HFFc6 (cell line): ENCODE measurements at regions not wholly inside any gene's neighbourhood (a gene's known extent, or its start where the extent isn't known, plus 50 kb on each side); places are given as distances from the start of the nearest gene placed in this dataset.
A peak's percentile ranks its signal among the peaks of the same experiment; 100 is the strongest.

Source experiments
- DNase-seq: peaks from one replicate; pipeline ENCODE4 v3.0.0-alpha.2; 2018
- H3K27ac Mint-ChIP-seq: 2 replicates; pipeline ENCODE4 v1.8.0; 2020; ENCODE audit warnings: mild to moderate bottlenecking, mixed read lengths
- H3K27me3 Mint-ChIP-seq: 2 replicates; pipeline ENCODE4 v1.8.0; 2021; ENCODE audit warnings: mild to moderate bottlenecking, moderate library complexity, mixed read lengths; ENCODE audit not compliant: insufficient read depth
- H3K36me3 Mint-ChIP-seq: 2 replicates; pipeline ENCODE4 v1.8.0; 2021; ENCODE audit warnings: low read depth, mixed read lengths
- H3K4me1 Mint-ChIP-seq: 2 replicates; pipeline ENCODE4 v1.8.0; 2020; ENCODE audit warnings: low read depth, mixed read lengths
- H3K4me3 Mint-ChIP-seq: 2 replicates; pipeline ENCODE4 v1.8.0; 2020; ENCODE audit warnings: mild to moderate bottlenecking, moderate library complexity, mixed read lengths
- H3K9me3 Mint-ChIP-seq: 2 replicates; pipeline ENCODE4 v1.8.0; 2020; ENCODE audit warnings: mild to moderate bottlenecking, mixed read lengths
- CTCF ChIP-seq: fragments of 200-600 bp; sonication (generic); IDR thresholded peaks from 2 replicates; pipeline ENCODE4 v1.5.0; 2021; ENCODE audit warnings: antibody characterized with exemption, mild to moderate bottlenecking

- H3K9me3 Mint-ChIP-seq, result no peaks in the 10 kb centered on the region; the same call in 1 of the 2 replicates
- TF ChIP-seq CTCF, result no peak
- H3K4me1 Mint-ChIP-seq, result peaks cover 16% of the 10 kb centered on the region
- no peak overlapping the region for H3K27ac Mint-ChIP-seq
- no peak overlapping the region for H3K4me3 Mint-ChIP-seq
- no peaks in the 10 kb centered on the region for H3K36me3 Mint-ChIP-seq
- DNase-seq, result no peak
- peaks cover 6% of the 10 kb centered on the region; the same call in 1 of the 2 replicates for H3K27me3 Mint-ChIP-seq
Measured at GRCh38 chr15:80321853-80322252, 69.8 kb upstream of the CTXND1 start.

DNA sequence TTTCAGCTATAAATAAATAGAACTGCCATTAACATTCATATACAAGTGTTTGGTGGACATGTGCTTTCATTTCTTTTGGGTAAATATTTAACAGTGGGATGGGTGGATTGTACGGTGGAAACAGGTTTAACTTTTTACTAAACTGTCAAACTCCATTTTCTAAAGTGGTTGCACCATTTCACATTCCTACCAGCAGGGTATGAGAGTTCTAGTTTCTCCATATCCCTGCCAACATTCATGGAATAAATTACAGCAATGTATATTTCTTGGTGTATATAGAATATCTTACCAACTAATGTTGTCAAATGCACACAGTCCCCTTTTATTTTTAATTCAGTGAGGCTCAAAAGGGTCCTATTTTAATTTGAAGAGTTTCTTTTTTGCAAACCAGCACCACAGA, 71.3 kb upstream of the CTXND1 start:
- Mint-ChIP-seq H3K9me3 (no peaks in the 10 kb centered on the region; the same call in 1 of the 2 replicates), H3K36me3 (no peaks in the 10 kb centered on the region), H3K27me3 (peaks cover 10% of the 10 kb centered on the region; the same call in 1 of the 2 replicates), H3K4me3 (no peak overlapping the region), H3K27ac (no peak overlapping the region), H3K4me1 (0 out of 2 replicates have a peak, but pooled peaks cover 2% of the 10 kb centered on the region)
- peak; percentile 73 for TF ChIP-seq CTCF
- no peak for DNase-seq

DNA sequence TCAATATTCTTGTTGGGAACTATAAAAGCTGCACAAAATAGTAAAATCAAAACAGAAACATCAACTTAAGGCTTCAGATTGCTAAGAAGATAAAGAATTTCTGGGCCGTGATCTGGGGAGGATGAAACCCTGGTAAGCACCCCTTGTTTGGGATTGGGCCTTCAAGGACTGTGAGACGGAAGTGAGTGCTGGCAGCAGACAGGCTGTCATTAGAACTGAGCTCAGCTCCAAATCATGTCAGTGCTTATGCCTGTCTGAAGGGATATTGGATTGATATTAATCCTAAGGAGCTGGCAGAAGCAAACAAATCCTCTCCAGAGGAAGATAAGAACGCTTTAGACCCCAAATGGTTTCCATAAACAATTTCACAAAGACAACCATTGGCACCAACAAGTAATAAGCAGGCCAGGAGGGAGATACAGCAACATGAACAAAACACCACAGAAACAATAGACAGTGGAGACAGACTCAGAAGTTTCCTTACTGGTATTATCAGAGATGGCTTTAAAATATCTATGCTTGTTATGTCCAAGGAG, 72.6 kb upstream of the CTXND1 start:
- Mint-ChIP-seq H3K4me3 (no peak overlapping the region), H3K4me1 (no peaks in the 10 kb centered on the region), H3K36me3 (no peaks in the 10 kb centered on the region), H3K27ac (no peak overlapping the region), H3K9me3 (no peaks in the 10 kb centered on the region; the same call in 1 of the 2 replicates), H3K27me3 (peaks cover 10% of the 10 kb centered on the region; the same call in 1 of the 2 replicates)
- no peak for DNase-seq
- TF ChIP-seq CTCF, result no peak

DNA sequence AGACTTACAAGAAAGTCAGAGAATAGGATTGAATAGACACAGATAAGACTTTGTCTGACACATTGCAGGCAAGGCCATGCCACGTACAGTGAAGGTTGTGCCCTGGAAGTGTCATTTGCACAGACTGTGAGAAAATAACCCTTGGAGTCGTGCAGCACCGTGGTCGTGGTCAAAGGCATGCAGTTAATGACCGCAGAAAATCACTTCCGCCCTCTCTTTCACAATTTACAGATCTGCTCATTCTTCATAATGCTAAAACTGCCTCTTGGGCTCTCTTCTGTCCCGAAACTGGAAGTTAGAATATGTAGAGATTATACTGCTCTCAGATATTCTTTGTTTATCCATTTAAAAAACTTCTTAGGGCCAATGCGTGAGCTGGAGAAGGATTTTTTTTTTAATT, 73.2 kb upstream of the CTXND1 start:
- peaks cover 10% of the 10 kb centered on the region; the same call in 1 of the 2 replicates for H3K27me3 Mint-ChIP-seq
- no peak for DNase-seq
- no peaks in the 10 kb centered on the region for H3K36me3 Mint-ChIP-seq
- no peak overlapping the region for H3K4me3 Mint-ChIP-seq
- no peaks in the 10 kb centered on the region; the same call in 1 of the 2 replicates for H3K9me3 Mint-ChIP-seq
- H3K27ac Mint-ChIP-seq, result no peak overlapping the region
- TF ChIP-seq CTCF, result no peak
- no peaks in the 10 kb centered on the region for H3K4me1 Mint-ChIP-seq

DNA sequence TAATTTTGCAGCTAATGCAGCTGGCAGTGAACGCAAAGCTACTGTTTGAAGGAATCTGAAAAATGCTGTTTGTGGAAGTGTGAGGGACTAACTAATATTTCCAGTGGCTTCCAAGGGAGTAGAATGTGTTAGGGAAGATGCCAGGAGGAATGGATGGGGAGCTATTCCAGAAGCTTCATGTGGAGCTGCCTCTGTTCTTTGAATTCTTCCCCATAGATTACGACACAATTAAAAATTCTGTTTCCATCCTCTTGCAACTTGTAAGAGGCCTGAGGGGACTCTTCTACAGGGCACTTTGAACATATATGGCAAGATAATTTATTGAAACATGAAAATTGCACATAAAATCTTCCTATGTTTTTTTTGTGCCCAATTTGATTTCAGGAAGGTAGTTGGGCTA, 74.3 kb upstream of the CTXND1 start:
- no peak for DNase-seq
- Mint-ChIP-seq H3K4me1 (no peaks in the 10 kb centered on the region), H3K36me3 (no peaks in the 10 kb centered on the region), H3K27me3 (peaks cover 6% of the 10 kb centered on the region; the same call in 1 of the 2 replicates), H3K4me3 (no peak overlapping the region), H3K27ac (no peak overlapping the region), H3K9me3 (no peaks in the 10 kb centered on the region; the same call in 1 of the 2 replicates)
- TF ChIP-seq CTCF, result no peak
